Lower lobe of right lung (tissue), 2 donors: ENCODE measurements at regions not wholly inside any gene's neighbourhood (a gene's known extent, or its start where the extent isn't known, plus 50 kb on each side); places are given as distances from the start of the nearest gene placed in this dataset.

Experiments used
- ATAC-seq, 2 donors: fragments of 200-7000 bp; cut with Tn5 transposase; one replicate each; pipeline ENCODE4 v1.9.1; 2020 to 2022; ENCODE audit warnings: mild to moderate bottlenecking in 2 of 2, moderate library complexity in 2 of 2
- DNase-seq: peaks from one replicate; pipeline ENCODE4 v3.0.0-alpha.2; 2020
- H3K27ac ChIP-seq: fragments of 200-600 bp; one replicate; pipeline ENCODE4 v1.8.0; 2022
- H3K27me3 ChIP-seq: fragments of 200-600 bp; one replicate; pipeline ENCODE4 v1.8.0; 2022; ENCODE audit warnings: low read depth
- H3K36me3 ChIP-seq: fragments of 200-600 bp; one replicate; pipeline ENCODE4 v1.8.0; 2022; ENCODE audit warnings: mild to moderate bottlenecking
- H3K4me1 ChIP-seq: fragments of 200-600 bp; one replicate; pipeline ENCODE4 v1.8.0; 2022
- H3K4me3 ChIP-seq: fragments of 200-600 bp; one replicate; pipeline ENCODE4 v1.8.0; 2022; ENCODE audit warnings: mild to moderate bottlenecking
- H3K9me3 ChIP-seq: fragments of 200-600 bp; one replicate; pipeline ENCODE4 v1.8.0; 2022
- intact Hi-C: fragments of 100-400 bp; cut with DNase I; formaldehyde crosslinking; loops from one replicate; pipeline ENCODE4 v1.11.0; 2022
- TF ChIP-seq, protein P1 (sequence below): fragments of 200-600 bp; IDR thresholded peaks from one replicate; pipeline ENCODE4 v1.8.0; 2022; ENCODE audit warnings: antibody characterized with exemption, mild to moderate bottlenecking
- donor health status: DM: no; HTN: yes; CAD: no; lungs with severe emphysema.

DNA sequence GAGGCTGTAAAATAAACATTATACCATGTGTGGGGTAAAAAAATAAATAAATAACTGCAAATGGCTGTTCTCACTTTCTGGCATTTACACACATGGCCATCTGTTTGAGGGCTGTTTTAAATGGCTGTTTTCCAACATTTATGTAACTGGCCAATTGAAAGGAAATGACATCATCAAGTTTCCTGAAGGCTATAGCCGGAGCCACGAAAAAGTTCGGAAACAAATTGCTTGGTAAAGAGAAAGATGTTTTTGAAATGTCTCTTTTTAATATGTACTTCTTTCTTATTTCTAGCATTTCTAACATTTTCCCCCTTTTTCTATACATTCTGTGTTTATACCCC, 95.4 kb upstream of the DAB2 start:
- DNase-seq (no peak), ATAC-seq (peak in 1 of 2 donors; percentile 73)
- intact Hi-C loops, result no loop called here
- Histone ChIP-seq H3K27me3 (no peaks in the 10 kb centered on the region), H3K9me3 (no peaks in the 10 kb centered on the region), H3K4me1 (peaks cover 25% of the 10 kb centered on the region), H3K4me3 (no peak overlapping the region), H3K36me3 (no peaks in the 10 kb centered on the region), H3K27ac (peak overlapping the region; percentile 19)
- TF ChIP-seq, protein P1, sequence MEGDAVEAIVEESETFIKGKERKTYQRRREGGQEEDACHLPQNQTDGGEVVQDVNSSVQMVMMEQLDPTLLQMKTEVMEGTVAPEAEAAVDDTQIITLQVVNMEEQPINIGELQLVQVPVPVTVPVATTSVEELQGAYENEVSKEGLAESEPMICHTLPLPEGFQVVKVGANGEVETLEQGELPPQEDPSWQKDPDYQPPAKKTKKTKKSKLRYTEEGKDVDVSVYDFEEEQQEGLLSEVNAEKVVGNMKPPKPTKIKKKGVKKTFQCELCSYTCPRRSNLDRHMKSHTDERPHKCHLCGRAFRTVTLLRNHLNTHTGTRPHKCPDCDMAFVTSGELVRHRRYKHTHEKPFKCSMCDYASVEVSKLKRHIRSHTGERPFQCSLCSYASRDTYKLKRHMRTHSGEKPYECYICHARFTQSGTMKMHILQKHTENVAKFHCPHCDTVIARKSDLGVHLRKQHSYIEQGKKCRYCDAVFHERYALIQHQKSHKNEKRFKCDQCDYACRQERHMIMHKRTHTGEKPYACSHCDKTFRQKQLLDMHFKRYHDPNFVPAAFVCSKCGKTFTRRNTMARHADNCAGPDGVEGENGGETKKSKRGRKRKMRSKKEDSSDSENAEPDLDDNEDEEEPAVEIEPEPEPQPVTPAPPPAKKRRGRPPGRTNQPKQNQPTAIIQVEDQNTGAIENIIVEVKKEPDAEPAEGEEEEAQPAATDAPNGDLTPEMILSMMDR, result no peak

DNA sequence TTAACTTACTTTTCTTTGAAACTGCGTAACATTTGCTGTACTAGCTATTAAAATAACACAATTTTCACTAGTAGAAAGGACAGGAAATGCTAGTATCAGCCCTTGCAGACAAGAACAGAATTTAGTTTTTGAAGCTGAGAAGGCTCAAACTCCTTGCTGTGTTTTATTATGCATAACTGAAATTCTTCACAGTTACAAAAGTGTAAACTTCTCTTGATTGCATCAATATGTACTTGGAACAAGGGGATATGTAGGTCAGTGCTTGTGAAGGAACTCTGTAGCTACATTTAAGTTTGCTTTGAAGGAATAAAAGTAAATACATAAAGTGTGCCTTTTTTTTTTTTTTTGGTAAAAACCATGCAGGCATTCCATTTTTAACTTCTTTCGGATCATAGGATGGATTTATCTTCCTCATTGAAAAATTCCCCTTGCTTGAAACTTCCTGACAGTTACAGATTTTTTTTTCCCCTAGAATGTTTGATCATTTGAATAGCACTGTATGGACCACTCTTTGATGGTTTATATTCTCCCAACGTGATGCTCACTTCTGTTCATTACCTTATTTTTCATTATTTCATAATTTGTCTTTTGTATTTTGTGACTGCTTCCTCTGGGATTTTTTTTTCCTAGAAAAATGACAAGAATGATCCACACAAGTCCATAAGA, 94.9 kb upstream of the DAB2 start:
- H3K27ac ChIP-seq, result peak overlapping the region; percentile 31
- peak; percentile 69 to 87 for ATAC-seq
- H3K4me1 ChIP-seq, result peaks cover 23% of the 10 kb centered on the region

DNA sequence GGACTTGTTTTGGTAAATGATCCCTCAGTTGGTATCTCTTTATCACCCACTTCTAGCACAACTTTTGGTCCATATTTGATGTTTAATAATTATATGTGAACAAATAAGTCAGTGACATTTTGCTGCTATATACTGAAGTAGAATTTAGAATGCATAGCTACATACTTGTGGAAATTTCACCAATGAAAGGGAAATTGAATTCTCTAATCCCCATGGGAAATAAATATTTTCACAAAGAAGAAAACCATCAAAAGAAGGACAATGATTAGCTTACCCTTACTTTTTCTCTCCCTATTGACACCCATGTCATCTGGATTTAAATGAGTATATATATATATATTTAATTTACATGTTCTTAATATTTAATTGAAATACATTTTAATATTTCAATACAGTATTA, 94.3 kb upstream of the DAB2 start:
- H3K4me3 ChIP-seq, result no peak overlapping the region
- intact Hi-C loops, result no loop called here

More for the DNA sequence above, 94.9 kb upstream of the DAB2 start:
- H3K9me3 ChIP-seq, result no peaks in the 10 kb centered on the region
- no peaks in the 10 kb centered on the region for H3K27me3 ChIP-seq
- TF ChIP-seq, protein P1, result no peak
- H3K4me3 ChIP-seq, result no peak overlapping the region
- H3K36me3 ChIP-seq, result no peaks in the 10 kb centered on the region
- intact Hi-C loops, result no loop called here
- DNase-seq, result no peak

DNA sequence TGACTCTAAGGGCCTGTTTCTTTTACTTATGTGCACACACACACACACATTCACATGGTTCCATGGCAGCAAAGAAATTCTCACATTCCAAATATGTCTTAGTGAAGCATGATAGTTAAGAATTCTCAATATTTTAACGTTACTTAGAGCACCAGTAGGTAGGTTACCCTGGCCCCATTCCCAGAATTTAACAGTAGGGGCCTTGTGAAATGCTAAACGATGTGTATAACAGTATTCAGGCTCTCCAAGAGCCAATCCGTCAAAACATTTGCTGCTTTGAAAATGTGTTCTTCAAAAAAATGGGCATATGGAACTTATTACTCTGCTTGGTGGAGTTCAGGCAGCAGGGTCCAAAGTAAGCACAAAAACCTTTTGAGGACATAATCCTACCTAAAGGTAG, 93.7 kb upstream of the DAB2 start:
- H3K27me3 ChIP-seq, result no peaks in the 10 kb centered on the region
- DNase-seq, result no peak
- intact Hi-C loops, result no loop called here
- TF ChIP-seq, protein P1, result no peak
- H3K9me3 ChIP-seq, result no peaks in the 10 kb centered on the region
- no peaks in the 10 kb centered on the region for H3K36me3 ChIP-seq
- ATAC-seq, result no peak
- H3K4me1 ChIP-seq, result peaks cover 23% of the 10 kb centered on the region
- no peak overlapping the region for H3K27ac ChIP-seq
- no peak overlapping the region for H3K4me3 ChIP-seq

More for the DNA sequence above, 94.3 kb upstream of the DAB2 start:
- ATAC-seq, result no peak
- H3K4me1 ChIP-seq, result peaks cover 23% of the 10 kb centered on the region
- H3K9me3 ChIP-seq, result no peaks in the 10 kb centered on the region
- H3K27ac ChIP-seq, result no peak overlapping the region
- no peaks in the 10 kb centered on the region for H3K36me3 ChIP-seq
- TF ChIP-seq, protein P1, result no peak
- DNase-seq, result no peak
- H3K27me3 ChIP-seq, result no peaks in the 10 kb centered on the region

DNA sequence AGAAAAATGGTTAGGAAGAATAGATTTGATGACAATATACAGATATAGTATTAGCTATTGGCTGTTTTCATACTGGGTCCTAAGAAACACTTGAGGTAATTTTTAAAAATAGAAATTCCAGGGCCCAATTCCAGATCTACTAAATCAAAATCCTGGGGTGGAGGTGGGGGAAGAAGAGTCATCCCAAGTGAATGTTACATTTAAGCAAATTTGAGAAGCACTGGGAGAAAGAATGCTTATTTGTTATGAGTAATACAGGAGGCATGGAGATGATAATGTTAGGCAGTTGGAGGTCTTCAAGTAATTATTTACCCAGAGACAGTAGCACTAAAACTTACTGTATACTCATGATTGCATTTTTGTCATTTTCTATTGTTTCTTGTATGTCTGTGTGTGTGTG, 93.0 kb upstream of the DAB2 start:
- Histone ChIP-seq H3K27ac (no peak overlapping the region), H3K36me3 (no peaks in the 10 kb centered on the region), H3K9me3 (no peaks in the 10 kb centered on the region), H3K4me3 (no peak overlapping the region), H3K27me3 (no peaks in the 10 kb centered on the region), H3K4me1 (peaks cover 23% of the 10 kb centered on the region)
- TF ChIP-seq, protein P1, result no peak
- no peak for DNase-seq
- ATAC-seq, result no peak
- intact Hi-C loops, result no loop called here
